ENCODE measurements at regions not wholly inside any gene's neighbourhood (a gene's known extent, or its start where the extent isn't known, plus 50 kb on each side); places are given as distances from the start of the nearest gene placed in this dataset.

GRCh38 chr10:4170633-4171314 lies 385.8 kb upstream of the KLF6 start:
- DNase-seq (ENCODE audit: low spot score) = no peak
- no peak for TF ChIP-seq CTCF (IDR thresholded peaks at IDR 0.05; ENCODE audit: extremely low read depth, missing control alignments)

- DNase-seq (ENCODE audit: low spot score) = no peak
- no peak for TF ChIP-seq CTCF (IDR thresholded peaks at IDR 0.05; ENCODE audit: extremely low read depth, missing control alignments)
These were observed 385.2 kb upstream of the KLF6 start for GRCh38 chr10:4170181-4170580.

- no peak for TF ChIP-seq CTCF (IDR thresholded peaks at IDR 0.05; ENCODE audit: extremely low read depth, missing control alignments)
- no peak for DNase-seq (ENCODE audit: low spot score)
These were observed 384.4 kb upstream of the KLF6 start for GRCh38 chr10:4169448-4169847.

GRCh38 chr10:4167216-4167615 lies 382.2 kb upstream of the KLF6 start:
- no peak for TF ChIP-seq CTCF (IDR thresholded peaks at IDR 0.05; ENCODE audit: extremely low read depth, missing control alignments)
- DNase-seq (ENCODE audit: low spot score) = no peak

GRCh38 chr10:4162571-4163286 lies 377.7 kb upstream of the KLF6 start:
- DNase-seq (ENCODE audit: low spot score) = no peak
- TF ChIP-seq CTCF (IDR thresholded peaks at IDR 0.05; ENCODE audit: extremely low read depth, missing control alignments) = no peak

GRCh38 chr10:4159173-4159572 lies 374.2 kb upstream of the KLF6 start:
- no peak for TF ChIP-seq CTCF (IDR thresholded peaks at IDR 0.05; ENCODE audit: extremely low read depth, missing control alignments)
- DNase-seq (ENCODE audit: low spot score) = no peak

- no peak for TF ChIP-seq CTCF (IDR thresholded peaks at IDR 0.05; ENCODE audit: extremely low read depth, missing control alignments)
- DNase-seq (ENCODE audit: low spot score) = no peak
These were observed 369.2 kb upstream of the KLF6 start for GRCh38 chr10:4154191-4154715.

All from GM20000 (cell line).